Thyroid gland (tissue), 4 donors: ENCODE measurements at regions not wholly inside any gene's neighbourhood (a gene's known extent, or its start where the extent isn't known, plus 50 kb on each side); places are given as distances from the start of the nearest gene placed in this dataset.

Experiments
- CTCF ChIP-seq, 6 experiments: fragments of 200-600 bp in 3 of 6; fragments of 450-650 bp in 3 of 6; sonication (generic) in 3 of 6; IDR thresholded peaks; one replicate each; pipeline ENCODE4 v1.5.1; 2016 to 2019; ENCODE audit warnings: antibody characterized with exemption in 6 of 6, mild to moderate bottlenecking in 2 of 6, inconsistent platforms in 1 of 6, moderate library complexity in 1 of 6
- POLR2A ChIP-seq, 2 donors: fragments of 450-650 bp; IDR thresholded peaks; one replicate each; pipeline ENCODE4 v1.6.1; 2017; ENCODE audit warnings: antibody characterized with exemption in 2 of 2, mild to moderate bottlenecking in 2 of 2, moderate library complexity in 1 of 2

DNA sequence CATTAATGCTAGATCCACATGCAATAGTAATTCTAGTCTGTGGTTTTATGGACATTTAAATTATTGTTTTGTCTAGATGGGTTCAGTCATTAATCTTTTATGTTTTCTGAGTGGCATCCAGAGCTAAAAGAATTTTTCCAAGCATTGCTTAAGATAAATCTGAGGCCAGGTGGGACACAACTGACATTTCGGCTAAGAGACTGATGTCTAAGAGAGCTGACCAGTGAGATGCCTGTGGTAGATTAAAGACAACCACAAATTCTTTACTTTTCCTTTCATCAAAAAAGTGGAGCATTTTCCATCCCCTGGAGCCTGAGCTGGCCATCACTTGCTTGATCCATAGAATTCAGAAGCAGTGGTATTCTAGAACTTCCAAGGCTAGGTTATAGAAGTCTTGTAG, 182.2 kb downstream of the NRP2 start:
- no peak for TF ChIP-seq CTCF (IDR thresholded peaks at IDR 0.05)
- no peak for TF ChIP-seq POLR2A (IDR thresholded peaks at IDR 0.05)
